Body of pancreas (tissue), 4 donors: ENCODE measurements at regions not wholly inside any gene's neighbourhood (a gene's known extent, or its start where the extent isn't known, plus 50 kb on each side); places are given as distances from the start of the nearest gene placed in this dataset.

ENCODE experiments used
- ATAC-seq: fragments of 150-250 bp; one replicate; pipeline ENCODE4 v1.9.1; 2016
- DNase-seq, 4 donors: peaks; one replicate each; pipeline ENCODE4 v3.0.0-alpha.2; 2019
- H3K27ac ChIP-seq, 4 donors: fragments of 200-600 bp; sonication (generic); 1 replicate in 3 of 4; 2 replicates in 1 of 4; pipeline versions ENCODE4 v1.5.1 to v1.6.1; 2016 to 2019; ENCODE audit warnings: mild to moderate bottlenecking in 1 of 4, mixed read lengths in 1 of 4, moderate library complexity in 1 of 4
- H3K27me3 ChIP-seq, 2 donors: fragments of 200-600 bp; sonication (generic); one replicate each; pipeline ENCODE4 v1.6.0; 2016; ENCODE audit warnings: mild to moderate bottlenecking in 1 of 2
- H3K36me3 ChIP-seq, 2 donors: fragments of 200-600 bp; sonication (generic); replicated peaks in 1 of 2; 2 replicates each; pipeline ENCODE4 v1.5.1; 2016; ENCODE audit warnings: low read depth in 2 of 2; ENCODE audit not compliant: insufficient read depth in 1 of 2
- H3K4me1 ChIP-seq: fragments of 200-600 bp; sonication (generic); one replicate; pipeline ENCODE4 v1.6.0; 2016
- H3K4me3 ChIP-seq, 2 donors: fragments of 200-600 bp; sonication (generic); 1 replicate in 1 of 2; 2 replicates in 1 of 2; pipeline ENCODE4 v1.5.1; 2016 to 2019
- H3K9me3 ChIP-seq, 3 donors: fragments of 200-600 bp; sonication (generic); 1 replicate in 2 of 3; 2 replicates in 1 of 3; pipeline ENCODE4 v1.5.1; 2016
- POLR2A ChIP-seq, 3 donors: fragments of 450-650 bp; IDR thresholded peaks; one replicate each; pipeline ENCODE4 v1.6.1; 2016; ENCODE audit warnings: antibody characterized with exemption in 3 of 3, mild to moderate bottlenecking in 2 of 3
- WGBS, 2 donors: methylation state at CpG; one replicate each; pipeline ENCODE4 v1.1.5; 2017; 5-methylcytosine and 5-hydroxymethylcytosine counted together
- intact Hi-C: fragments of 100-400 bp; cut with DNase I; formaldehyde crosslinking; loops from one replicate; pipeline ENCODE4 v1.15.1; 2023
- TF ChIP-seq, protein P1 (sequence below), 7 experiments: fragments of 450-650 bp in 4 of 7; fragments of 200-600 bp in 3 of 7; sonication (generic) in 3 of 7; IDR thresholded peaks; one replicate each; pipeline ENCODE4 v1.5.1; 2016 to 2019; ENCODE audit warnings: antibody characterized with exemption in 7 of 7

DNA sequence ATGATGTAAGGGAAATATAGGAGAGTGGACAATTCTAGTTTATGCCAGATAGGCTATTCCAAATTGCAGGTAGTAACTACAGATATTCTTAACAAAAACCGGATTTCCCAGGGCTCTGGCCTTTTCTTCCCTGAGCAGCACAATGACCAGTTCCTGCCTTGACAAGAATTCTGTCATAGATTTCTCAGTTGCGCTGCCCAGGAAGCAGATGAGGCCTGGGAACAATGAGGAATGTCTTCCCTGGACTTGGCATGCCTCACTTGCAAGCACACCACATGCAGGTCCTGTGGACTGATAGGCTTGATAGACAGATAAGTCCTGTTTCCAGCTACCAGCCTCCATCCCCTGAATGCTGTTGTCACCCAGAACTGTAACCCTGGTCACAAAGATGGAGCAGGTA, 174.5 kb upstream of the PRSS58 start:
- Histone ChIP-seq H3K36me3 (no peaks in the 10 kb centered on the region), H3K9me3 (no peaks in the 10 kb centered on the region), H3K27me3 (no peaks in the 10 kb centered on the region), H3K4me1 (no peaks in the 10 kb centered on the region), H3K27ac (no peak overlapping the region), H3K4me3 (no peak overlapping the region)
- DNase-seq, result no peak
- TF ChIP-seq POLR2A (IDR thresholded peaks at IDR 0.05), result no peak
- TF ChIP-seq, protein P1, sequence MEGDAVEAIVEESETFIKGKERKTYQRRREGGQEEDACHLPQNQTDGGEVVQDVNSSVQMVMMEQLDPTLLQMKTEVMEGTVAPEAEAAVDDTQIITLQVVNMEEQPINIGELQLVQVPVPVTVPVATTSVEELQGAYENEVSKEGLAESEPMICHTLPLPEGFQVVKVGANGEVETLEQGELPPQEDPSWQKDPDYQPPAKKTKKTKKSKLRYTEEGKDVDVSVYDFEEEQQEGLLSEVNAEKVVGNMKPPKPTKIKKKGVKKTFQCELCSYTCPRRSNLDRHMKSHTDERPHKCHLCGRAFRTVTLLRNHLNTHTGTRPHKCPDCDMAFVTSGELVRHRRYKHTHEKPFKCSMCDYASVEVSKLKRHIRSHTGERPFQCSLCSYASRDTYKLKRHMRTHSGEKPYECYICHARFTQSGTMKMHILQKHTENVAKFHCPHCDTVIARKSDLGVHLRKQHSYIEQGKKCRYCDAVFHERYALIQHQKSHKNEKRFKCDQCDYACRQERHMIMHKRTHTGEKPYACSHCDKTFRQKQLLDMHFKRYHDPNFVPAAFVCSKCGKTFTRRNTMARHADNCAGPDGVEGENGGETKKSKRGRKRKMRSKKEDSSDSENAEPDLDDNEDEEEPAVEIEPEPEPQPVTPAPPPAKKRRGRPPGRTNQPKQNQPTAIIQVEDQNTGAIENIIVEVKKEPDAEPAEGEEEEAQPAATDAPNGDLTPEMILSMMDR (IDR thresholded peaks at IDR 0.05), result no peak
- WGBS, 2 donors, result 70 to 80% methylated on average over 2 of the region's 2 CpGs
- intact Hi-C loops, result no loop called here
- no peak for ATAC-seq

DNA sequence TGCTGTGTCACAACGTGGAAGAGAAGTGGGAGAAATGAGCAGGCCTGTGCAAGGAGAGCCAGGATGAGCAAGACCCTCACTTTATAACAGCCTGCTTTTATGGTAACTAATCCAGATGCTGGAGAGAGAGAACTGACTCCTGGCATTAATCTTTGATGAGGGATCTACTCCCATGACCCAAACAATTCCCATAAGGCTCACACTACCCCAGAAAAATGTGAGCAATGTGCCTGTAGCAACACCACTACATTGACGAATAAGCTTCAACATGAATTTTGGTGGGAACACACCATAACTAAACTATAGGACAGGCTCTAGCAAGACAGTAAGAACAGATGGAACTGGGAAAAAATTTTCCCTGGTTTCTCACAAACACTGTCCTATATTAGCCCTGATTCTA, 173.6 kb upstream of the PRSS58 start:
- WGBS, 2 donors, result 87 to 89% methylated on average over 2 of the region's 2 CpGs
- H3K4me3 ChIP-seq, result no peak overlapping the region

DNA sequence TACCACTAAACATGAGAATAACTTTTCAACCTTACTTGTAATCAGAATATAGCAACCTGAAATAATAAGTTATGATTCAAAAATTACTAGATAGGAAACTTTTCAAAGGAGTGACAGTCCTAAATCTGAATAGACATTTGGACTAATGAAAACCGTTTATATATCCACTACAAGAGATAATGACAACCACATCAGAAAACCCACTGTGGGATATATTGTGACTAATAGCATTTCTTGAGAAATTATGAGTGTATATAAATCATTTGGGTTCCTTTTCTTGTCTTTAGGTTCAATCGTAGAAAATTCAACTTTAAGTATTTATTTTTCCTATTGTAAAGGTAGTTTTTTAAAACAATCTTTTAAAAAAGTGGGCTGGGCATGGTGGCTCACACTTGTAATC, 170.2 kb upstream of the PRSS58 start:
- WGBS, 2 donors, result 38 to 49% methylated on average over 2 of the region's 2 CpGs
- intact Hi-C loops, result no loop called here
- Histone ChIP-seq H3K4me1 (no peaks in the 10 kb centered on the region), H3K4me3 (no peak overlapping the region), H3K27me3 (no peaks in the 10 kb centered on the region), H3K27ac (no peak overlapping the region), H3K36me3 (no peaks in the 10 kb centered on the region), H3K9me3 (no peaks in the 10 kb centered on the region)
- TF ChIP-seq POLR2A (IDR thresholded peaks at IDR 0.05), result no peak
- TF ChIP-seq, protein P1 (IDR thresholded peaks at IDR 0.05), result no peak
- no peak for ATAC-seq
- no peak for DNase-seq

More for the DNA sequence above, 173.6 kb upstream of the PRSS58 start:
- TF ChIP-seq, protein P1 (IDR thresholded peaks at IDR 0.05), result no peak
- no peak for TF ChIP-seq POLR2A (IDR thresholded peaks at IDR 0.05)
- Histone ChIP-seq H3K4me1 (no peaks in the 10 kb centered on the region), H3K27me3 (no peaks in the 10 kb centered on the region), H3K36me3 (no peaks in the 10 kb centered on the region), H3K27ac (no peak overlapping the region), H3K9me3 (no peaks in the 10 kb centered on the region)
- intact Hi-C loops, result no loop called here
- ATAC-seq, result no peak
- no peak for DNase-seq

DNA sequence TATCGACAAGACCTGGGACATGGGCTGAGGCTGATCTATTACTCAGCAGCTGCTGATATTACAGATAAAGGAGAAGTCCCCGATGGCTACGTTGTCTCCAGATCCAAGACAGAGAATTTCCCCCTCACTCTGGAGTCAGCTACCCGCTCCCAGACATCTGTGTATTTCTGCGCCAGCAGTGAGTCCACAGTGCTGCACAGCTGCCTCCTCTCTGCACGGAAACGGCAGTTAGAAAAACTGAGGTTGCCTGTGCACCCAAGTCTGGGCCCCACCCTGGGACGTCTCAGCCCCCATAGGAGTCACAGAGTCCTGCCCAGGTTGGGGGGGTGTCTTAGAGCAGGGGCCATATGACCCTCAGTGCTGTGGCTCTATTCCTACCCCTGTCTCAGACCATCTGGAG, 167.4 kb upstream of the PRSS58 start:
- no peak overlapping the region for H3K4me3 ChIP-seq
- ATAC-seq, result no peak
- 61 to 72% methylated on average over 5 to 8 of the region's 8 CpGs for WGBS, 2 donors
- no peaks in the 10 kb centered on the region for H3K9me3 ChIP-seq
- H3K27me3 ChIP-seq, result no peaks in the 10 kb centered on the region
- H3K36me3 ChIP-seq, result no peaks in the 10 kb centered on the region
- TF ChIP-seq POLR2A (IDR thresholded peaks at IDR 0.05), result no peak
- TF ChIP-seq, protein P1 (IDR thresholded peaks at IDR 0.05), result no peak
- H3K4me1 ChIP-seq, result no peaks in the 10 kb centered on the region
- intact Hi-C loops, result no loop called here
- no peak overlapping the region for H3K27ac ChIP-seq
- no peak for DNase-seq

DNA sequence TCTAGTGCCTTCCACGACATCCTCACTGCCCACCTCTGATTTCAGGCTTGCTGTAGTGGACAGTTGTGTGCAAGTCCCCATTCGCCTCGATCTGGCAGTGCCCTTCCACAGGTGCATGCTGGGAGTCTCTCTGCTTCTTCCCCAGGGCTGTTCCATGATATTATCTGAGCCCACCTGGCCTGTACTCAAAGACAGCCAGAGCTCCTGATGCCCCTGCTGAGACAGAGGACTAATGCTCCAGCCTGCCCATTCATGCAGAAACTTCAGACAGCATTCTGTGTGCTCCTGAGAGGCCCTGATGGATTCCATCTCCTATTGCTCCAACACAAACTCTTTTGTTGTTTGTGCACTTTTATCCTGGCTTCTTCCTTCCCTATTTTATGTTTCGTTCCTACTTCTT, 164.8 kb upstream of the PRSS58 start:
- H3K36me3 ChIP-seq, result no peaks in the 10 kb centered on the region
- TF ChIP-seq POLR2A (IDR thresholded peaks at IDR 0.05), result no peak
- TF ChIP-seq, protein P1 (IDR thresholded peaks at IDR 0.05), result no peak
- no peaks in the 10 kb centered on the region for H3K4me1 ChIP-seq
- intact Hi-C loops, result no loop called here
- ATAC-seq (no peak), DNase-seq (no peak)
- no peak overlapping the region for H3K4me3 ChIP-seq
- H3K27me3 ChIP-seq, result no peaks in the 10 kb centered on the region
- WGBS, 2 donors, result 73 to 91% methylated on average over 4 of the region's 4 CpGs
- H3K27ac ChIP-seq, result no peak overlapping the region
- H3K9me3 ChIP-seq, result no peaks in the 10 kb centered on the region
